ENCODE measurements at regions not wholly inside any gene's neighbourhood (a gene's known extent, or its start where the extent isn't known, plus 50 kb on each side); places are given as distances from the start of the nearest gene placed in this dataset.

GRCh38 chr6:98443633-98444032 lies 390.7 kb upstream of the POU3F2 start:
- Histone ChIP-seq H2AFZ (ENCODE audit: low read depth, low read length, poor library complexity, severe bottlenecking) (no peak overlapping the region), H4K20me1 (ENCODE audit: insufficient read depth) (no peaks in the 10 kb centered on the region), H3K36me3 (ENCODE audit: control insufficient read depth in 1 of 2, insufficient read depth in 2 of 2, low read length in 2 of 2) (no peaks in the 10 kb centered on the region), H3K27me3 (ENCODE audit: insufficient read depth, low read length) (peaks cover 2% of the 10 kb centered on the region; the same call in 1 of the 2 replicates), H3K4me1 (ENCODE audit: control insufficient read depth in 1 of 2, insufficient read depth in 2 of 2, low read length in 2 of 2) (no peaks in the 10 kb centered on the region), H3K4me3 (replicated peaks in 1 of 2; ENCODE audit: low read depth in 1 of 2, low read length in 2 of 2) (no peak overlapping the region), H3K27ac (ENCODE audit: low read depth, low read length) (no peak overlapping the region), H3K9me2 (ENCODE audit: insufficient read depth) (no peaks in the 10 kb centered on the region), H3K79me2 (ENCODE audit: insufficient read depth, low read length) (no peaks in the 10 kb centered on the region), H3K9ac (ENCODE audit: low read length) (no peak overlapping the region), H3K4me2 (ENCODE audit: low read length) (no peak overlapping the region), H3K9me3 (ENCODE audit: control insufficient read depth in 1 of 2, insufficient read depth in 1 of 2, low read depth in 1 of 2, low read length in 2 of 2) (no peaks in the 10 kb centered on the region)
- ChIA-PET RAD21 (ENCODE audit: low non-redundant PET in 1 of 2, low total read pairs in 2 of 2, uncharacterized antibody in 2 of 2, unreplicated experiment in 2 of 2) (no interaction called here), CTCF (no interaction called here), POLR2A (no interaction called here)
- TF ChIP-seq EZH2 (IDR thresholded peaks at IDR 0.05): no peak
- TF ChIP-seq ZBTB33 (IDR thresholded peaks at IDR 0.05; ENCODE audit: extremely low read depth, insufficient replicate concordance, low read length): no peak
- TF ChIP-seq ZNF274 (IDR thresholded peaks at IDR 0.05; ENCODE audit: low read depth, low read length): no peak
- no peak for TF ChIP-seq SIN3A (IDR thresholded peaks at IDR 0.05; ENCODE audit: low read depth)
- no peak for TF ChIP-seq JUND (IDR thresholded peaks at IDR 0.05)
- no peak for DNase-seq (ENCODE audit: low read depth, low spot score)
- ATAC-seq: no peak
- no TSS peak for BruUV-seq (replicated peaks)
- intact Hi-C loops (cut with micrococcal nuclease): no loop called here

DNA sequence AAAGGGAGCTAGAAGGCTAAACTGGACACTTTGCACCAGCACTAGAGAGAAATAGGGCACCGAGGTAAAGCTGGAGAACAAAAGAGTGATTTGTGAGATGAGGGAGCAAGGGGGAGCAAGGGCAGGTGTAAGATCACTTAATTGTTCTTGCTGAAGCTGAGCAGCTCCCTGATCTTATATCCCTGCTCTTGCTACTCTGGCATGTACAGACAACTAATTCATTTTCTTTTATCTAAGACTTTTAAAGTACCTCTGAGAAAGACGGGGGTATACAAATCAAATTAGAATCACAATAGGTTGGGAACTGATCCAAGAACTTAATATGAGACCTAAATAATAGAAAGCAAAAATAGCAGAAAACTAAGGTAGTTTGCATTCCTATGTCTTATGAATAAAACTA lies 381.7 kb upstream of the POU3F2 start:
- no peak overlapping the region for H3K4me2 ChIP-seq (ENCODE audit: low read length)
- no peaks in the 10 kb centered on the region for H3K9me3 ChIP-seq (ENCODE audit: control insufficient read depth in 1 of 2, insufficient read depth in 1 of 2, low read depth in 1 of 2, low read length in 2 of 2)
- no peaks in the 10 kb centered on the region for H3K4me1 ChIP-seq (ENCODE audit: control insufficient read depth in 1 of 2, insufficient read depth in 2 of 2, low read length in 2 of 2)
- H3K9ac ChIP-seq (ENCODE audit: low read length): no peak overlapping the region
- RAD21 ChIA-PET (ENCODE audit: low non-redundant PET in 1 of 2, low total read pairs in 2 of 2, uncharacterized antibody in 2 of 2, unreplicated experiment in 2 of 2): no interaction called here
- CTCF ChIA-PET: no interaction called here
- no peak overlapping the region for H2AFZ ChIP-seq (ENCODE audit: low read depth, low read length, poor library complexity, severe bottlenecking)
- no peaks in the 10 kb centered on the region for H4K20me1 ChIP-seq (ENCODE audit: insufficient read depth)
- POLR2A ChIA-PET: no interaction called here
- DNase-seq (ENCODE audit: low read depth, low spot score): no peak
- no peaks in the 10 kb centered on the region for H3K79me2 ChIP-seq (ENCODE audit: insufficient read depth, low read length)
- no peak overlapping the region for H3K27ac ChIP-seq (ENCODE audit: low read depth, low read length)
- no TSS peak for BruUV-seq (replicated peaks)
- intact Hi-C loops (cut with micrococcal nuclease): no loop called here
- 0 out of 2 replicates have a peak, but pooled peaks cover 9% of the 10 kb centered on the region for H3K27me3 ChIP-seq (ENCODE audit: insufficient read depth, low read length)
- no peak overlapping the region for H3K4me3 ChIP-seq (replicated peaks in 1 of 2; ENCODE audit: low read depth in 1 of 2, low read length in 2 of 2)
- no peak for ATAC-seq
- peaks cover 2% of the 10 kb centered on the region; the same call in 1 of the 2 replicates for H3K9me2 ChIP-seq (ENCODE audit: insufficient read depth)
- no peaks in the 10 kb centered on the region for H3K36me3 ChIP-seq (ENCODE audit: control insufficient read depth in 1 of 2, insufficient read depth in 2 of 2, low read length in 2 of 2)
- no peak for TF ChIP-seq CBX3 (IDR thresholded peaks at IDR 0.05; ENCODE audit: low read depth)
- TF ChIP-seq, protein P1, sequence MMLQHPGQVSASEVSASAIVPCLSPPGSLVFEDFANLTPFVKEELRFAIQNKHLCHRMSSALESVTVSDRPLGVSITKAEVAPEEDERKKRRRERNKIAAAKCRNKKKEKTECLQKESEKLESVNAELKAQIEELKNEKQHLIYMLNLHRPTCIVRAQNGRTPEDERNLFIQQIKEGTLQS (IDR thresholded peaks at IDR 0.05): no peak
- no peak for TF ChIP-seq ELF1 (IDR thresholded peaks at IDR 0.05; ENCODE audit: borderline replicate concordance, low read depth)
- no peak for TF ChIP-seq EZH2phosphoT487 (IDR thresholded peaks at IDR 0.05; ENCODE audit: borderline replicate concordance)
- no peak for TF ChIP-seq POLR2A (IDR thresholded peaks at IDR 0.05; ENCODE audit: borderline replicate concordance, extremely low read depth, insufficient read depth, insufficient read length)
- TF ChIP-seq, protein P2, sequence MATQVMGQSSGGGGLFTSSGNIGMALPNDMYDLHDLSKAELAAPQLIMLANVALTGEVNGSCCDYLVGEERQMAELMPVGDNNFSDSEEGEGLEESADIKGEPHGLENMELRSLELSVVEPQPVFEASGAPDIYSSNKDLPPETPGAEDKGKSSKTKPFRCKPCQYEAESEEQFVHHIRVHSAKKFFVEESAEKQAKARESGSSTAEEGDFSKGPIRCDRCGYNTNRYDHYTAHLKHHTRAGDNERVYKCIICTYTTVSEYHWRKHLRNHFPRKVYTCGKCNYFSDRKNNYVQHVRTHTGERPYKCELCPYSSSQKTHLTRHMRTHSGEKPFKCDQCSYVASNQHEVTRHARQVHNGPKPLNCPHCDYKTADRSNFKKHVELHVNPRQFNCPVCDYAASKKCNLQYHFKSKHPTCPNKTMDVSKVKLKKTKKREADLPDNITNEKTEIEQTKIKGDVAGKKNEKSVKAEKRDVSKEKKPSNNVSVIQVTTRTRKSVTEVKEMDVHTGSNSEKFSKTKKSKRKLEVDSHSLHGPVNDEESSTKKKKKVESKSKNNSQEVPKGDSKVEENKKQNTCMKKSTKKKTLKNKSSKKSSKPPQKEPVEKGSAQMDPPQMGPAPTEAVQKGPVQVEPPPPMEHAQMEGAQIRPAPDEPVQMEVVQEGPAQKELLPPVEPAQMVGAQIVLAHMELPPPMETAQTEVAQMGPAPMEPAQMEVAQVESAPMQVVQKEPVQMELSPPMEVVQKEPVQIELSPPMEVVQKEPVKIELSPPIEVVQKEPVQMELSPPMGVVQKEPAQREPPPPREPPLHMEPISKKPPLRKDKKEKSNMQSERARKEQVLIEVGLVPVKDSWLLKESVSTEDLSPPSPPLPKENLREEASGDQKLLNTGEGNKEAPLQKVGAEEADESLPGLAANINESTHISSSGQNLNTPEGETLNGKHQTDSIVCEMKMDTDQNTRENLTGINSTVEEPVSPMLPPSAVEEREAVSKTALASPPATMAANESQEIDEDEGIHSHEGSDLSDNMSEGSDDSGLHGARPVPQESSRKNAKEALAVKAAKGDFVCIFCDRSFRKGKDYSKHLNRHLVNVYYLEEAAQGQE (IDR thresholded peaks at IDR 0.05; ENCODE audit: low read depth): no peak
- TF ChIP-seq ZFX (IDR thresholded peaks at IDR 0.05): no peak
- no peak for TF ChIP-seq CEBPB (IDR thresholded peaks at IDR 0.05; ENCODE audit: low read depth)
- TF ChIP-seq JUND (IDR thresholded peaks at IDR 0.05): no peak
- no peak for TF ChIP-seq ZBTB33 (IDR thresholded peaks at IDR 0.05; ENCODE audit: extremely low read depth, insufficient replicate concordance, low read length)

Data from HCT116 (cell line).